ENCODE measurements at regions not wholly inside any gene's neighbourhood (a gene's known extent, or its start where the extent isn't known, plus 50 kb on each side); places are given as distances from the start of the nearest gene placed in this dataset.
"Not testable (repeated sequence)": the region's sequence is repeated elsewhere in the genome, so short reads cannot be mapped to it uniquely, and the experiment has no call there.

DNA sequence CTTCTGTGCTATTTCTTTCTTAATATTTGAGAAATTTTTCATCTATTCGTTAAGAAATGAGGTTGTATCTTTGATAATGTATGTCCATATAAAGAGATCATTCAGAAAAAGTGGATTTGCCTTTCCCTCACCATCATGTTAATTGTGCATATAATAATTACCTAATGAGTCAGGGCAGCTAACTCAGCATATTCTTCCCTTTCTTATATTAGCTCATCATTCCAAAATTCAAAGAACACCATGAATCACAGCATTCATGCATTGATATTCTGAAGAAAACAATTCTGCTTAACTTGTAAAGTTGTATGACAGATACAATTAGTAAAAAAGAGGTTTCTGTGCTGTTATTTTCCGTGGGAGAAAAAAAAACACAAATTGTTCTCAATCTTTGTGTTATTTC is 630.6 kb downstream of the TLE1 start:
- no peak for DNase-seq

- no peak for DNase-seq
These were observed 635.9 kb downstream of the TLE1 start for GRCh38 chr9:81053298-81054025.

DNA sequence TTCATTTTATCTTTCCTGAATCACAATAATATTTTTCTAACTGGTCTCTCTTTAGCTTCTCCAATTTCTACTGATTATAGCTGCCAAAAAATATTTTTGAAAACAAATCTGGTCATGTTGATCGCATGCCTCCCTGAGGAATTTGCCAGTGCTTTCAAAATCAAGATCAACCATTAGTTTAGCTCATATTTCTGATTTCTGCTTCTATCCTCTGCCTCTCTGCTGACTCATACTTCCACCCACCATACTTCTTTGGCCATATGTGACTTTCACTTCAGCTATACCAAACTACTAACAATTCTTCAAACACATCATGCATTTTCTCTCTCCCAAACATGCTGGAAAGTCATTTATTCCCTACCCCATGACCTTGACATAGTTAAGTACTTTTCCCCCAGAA is 636.5 kb downstream of the TLE1 start:
- DNase-seq = no peak

- no peak for DNase-seq
These were observed 642.1 kb downstream of the TLE1 start for GRCh38 chr9:81047280-81047679.

DNA sequence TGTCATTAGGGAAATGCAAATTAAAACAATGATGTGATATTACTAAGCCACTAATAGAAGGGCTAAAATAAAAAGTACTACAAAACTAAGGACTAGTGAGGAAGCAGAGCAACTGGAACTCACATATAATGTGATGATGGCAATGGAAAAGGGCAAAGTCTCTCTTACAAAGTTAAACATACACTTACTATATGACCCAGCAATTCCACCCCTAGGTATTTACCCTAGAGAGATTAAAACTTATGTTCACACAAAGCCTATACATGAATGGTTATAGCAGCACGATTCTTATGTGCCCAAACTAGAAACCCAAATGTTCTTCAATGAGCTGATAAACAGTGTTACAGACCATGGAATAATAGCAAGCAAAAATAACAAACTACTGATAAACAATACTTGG is 643.7 kb downstream of the TLE1 start:
- no peak for DNase-seq

DNA sequence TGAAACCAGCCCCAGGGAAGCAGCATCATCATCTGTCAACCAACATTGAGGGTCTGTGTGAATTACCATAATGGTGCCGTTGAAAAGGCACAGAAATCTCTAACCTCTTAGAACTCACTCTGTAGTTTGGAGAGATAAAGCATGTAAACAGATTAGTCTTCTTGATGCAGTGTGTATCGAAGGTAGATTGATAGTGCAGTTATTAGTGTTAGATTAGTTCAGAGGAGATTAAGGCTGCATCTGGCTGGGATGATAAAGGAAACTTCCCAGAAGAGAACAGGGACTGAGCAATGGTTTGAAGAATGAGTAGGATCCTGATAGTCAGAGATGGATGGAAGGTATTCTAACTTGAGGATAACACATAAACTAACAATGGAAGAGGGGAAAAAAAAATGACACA is 651.5 kb downstream of the TLE1 start:
- DNase-seq = no peak

- no peak for DNase-seq
These were observed 653.7 kb downstream of the TLE1 start for GRCh38 chr9:81035601-81036000.

DNA sequence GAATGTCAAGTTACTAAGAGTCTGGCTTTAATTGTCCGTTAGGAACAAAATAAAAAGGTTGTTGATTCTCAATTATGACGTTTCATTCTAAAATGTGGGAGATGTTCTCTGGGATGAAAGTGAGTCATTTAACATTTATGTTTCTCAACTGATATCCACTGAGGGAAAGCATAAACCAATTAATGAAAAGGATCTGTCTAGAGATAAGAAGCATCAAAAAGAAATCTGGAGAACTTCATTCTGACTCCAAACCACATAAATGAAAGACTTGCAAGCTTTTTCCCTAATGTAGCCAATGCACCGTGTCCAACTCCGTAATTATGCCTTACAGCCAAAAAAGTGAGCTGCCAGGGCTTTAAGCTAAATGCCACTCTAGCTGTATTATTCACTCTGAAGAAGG is 654.2 kb downstream of the TLE1 start:
- no peak for DNase-seq

- no peak for DNase-seq
These were observed 656.5 kb downstream of the TLE1 start for GRCh38 chr9:81032831-81033230.

- DNase-seq = no peak
These were observed 657.2 kb downstream of the TLE1 start for GRCh38 chr9:81032030-81032572.

DNA sequence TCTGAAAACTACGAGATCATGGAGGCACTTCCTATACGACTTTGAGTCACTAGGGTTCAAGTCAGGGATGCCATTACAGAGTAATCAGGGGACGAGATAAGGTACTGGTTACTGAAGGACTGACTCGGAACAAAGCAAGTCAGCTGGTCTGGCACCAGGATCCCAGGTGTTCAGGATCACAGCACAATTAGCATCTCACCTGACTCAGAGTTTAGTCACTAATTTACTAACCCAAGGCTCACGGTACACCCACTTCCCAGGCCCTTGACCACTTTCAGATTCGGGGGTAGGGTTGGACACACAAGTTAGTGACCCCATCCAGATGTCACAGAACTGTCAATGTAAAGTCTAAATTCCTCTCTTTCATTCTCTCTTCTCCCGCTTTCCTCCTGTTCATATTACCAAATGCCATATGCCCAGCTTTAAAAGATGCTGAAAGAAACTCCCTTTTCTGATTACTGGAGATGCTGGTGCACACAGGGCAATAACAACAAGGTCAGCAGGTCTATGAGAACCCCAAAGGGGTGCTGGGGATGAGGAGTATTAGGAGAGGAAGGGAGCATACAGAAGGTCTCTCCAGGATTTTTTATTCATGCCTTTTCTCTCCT is 657.8 kb downstream of the TLE1 start:
- DNase-seq = no peak

DNA sequence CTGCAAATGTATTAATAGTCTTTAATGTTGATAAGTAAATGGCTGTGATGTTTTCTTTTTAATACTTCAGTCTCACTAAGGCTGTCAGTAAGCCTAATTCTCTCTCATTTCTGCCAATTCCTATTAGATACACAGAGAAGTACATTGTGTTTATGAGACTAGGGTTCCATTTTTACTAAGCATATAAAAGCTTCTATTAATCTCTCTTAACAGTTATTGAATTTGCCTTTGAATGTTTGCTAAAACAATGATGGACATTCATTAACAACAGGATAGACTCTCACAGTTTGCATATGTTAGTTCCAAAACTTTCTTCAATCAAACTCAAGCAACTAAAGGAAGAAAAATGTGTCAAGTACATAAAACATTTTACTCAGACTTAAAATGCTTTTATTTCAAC is 659.3 kb downstream of the TLE1 start:
- DNase-seq = no peak

- no peak for DNase-seq
These were observed 660.8 kb downstream of the TLE1 start for GRCh38 chr9:81028504-81028903.

- no peak for DNase-seq
These were observed 667.2 kb downstream of the TLE1 start for GRCh38 chr9:81022177-81022576.

GRCh38 chr9:81014945-81015344 is 674.4 kb downstream of the TLE1 start:
- DNase-seq = not testable (repeated sequence)

GRCh38 chr9:81013191-81013590 is 676.2 kb downstream of the TLE1 start:
- DNase-seq = not testable (repeated sequence)

DNA sequence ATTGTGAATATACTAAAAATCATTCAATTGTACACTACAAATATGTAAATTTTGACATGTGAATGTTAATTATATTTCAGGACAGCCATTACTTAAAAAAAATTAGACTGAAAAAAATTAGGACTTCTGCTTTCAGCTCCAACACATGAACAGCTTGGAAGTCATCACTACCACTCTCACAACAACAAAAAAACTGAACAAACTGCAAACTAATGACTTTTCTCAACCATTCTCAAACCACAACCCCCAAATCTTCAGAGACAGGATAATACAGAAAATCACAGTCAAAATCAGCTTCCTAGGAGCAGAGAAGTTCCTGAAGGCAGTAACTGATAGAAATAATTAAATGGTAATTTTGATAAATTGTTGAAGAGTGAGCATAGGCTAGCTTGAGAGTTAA is 686.4 kb downstream of the TLE1 start:
- DNase-seq = no peak

GRCh38 chr9:81002242-81002641 is 687.1 kb downstream of the TLE1 start:
- no peak for DNase-seq

DNA sequence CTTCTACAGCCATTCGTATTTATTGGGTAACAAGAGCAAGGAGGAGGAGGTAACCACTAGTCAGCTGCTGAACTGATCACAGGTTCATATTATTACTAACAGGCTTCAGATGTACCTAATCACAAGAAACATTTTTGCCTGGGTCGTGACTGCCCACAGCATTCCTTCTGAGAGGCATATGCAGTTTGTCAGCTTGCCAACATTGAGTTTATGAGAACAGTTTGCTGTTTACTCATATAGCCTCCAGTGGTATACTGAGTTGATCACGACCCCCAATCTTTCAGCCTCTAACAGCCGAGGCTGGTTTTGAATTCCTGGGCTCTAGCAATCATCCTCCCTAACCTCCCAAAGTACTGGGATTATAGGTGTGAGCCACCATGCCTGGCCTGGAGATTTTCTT is 693.6 kb downstream of the TLE1 start:
- no peak for DNase-seq

GRCh38 chr9:80994892-80995291 is 694.5 kb downstream of the TLE1 start:
- DNase-seq = no peak

GRCh38 chr9:80985595-80985994 is 703.8 kb downstream of the TLE1 start:
- not testable (repeated sequence) for DNase-seq

DNA sequence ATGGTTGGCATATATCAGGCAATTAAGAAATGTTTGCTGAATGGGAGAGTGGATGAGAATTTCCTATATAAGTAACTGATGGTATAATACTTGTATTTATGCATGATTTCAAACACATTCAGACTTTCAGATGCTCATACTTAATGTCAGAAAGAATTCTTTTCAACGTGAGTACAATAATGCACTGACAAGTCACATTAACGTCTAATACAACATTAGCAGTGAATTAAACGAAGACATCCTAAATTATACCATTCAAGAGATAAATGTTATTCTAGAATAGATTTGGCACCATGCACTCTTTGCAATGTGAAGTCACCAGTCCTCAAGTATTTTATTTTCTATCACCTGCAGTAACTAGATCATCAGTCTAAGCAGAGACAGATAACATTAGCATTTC is 712.9 kb downstream of the TLE1 start:
- no peak for DNase-seq

- not testable (repeated sequence) for DNase-seq
These were observed 719.0 kb downstream of the TLE1 start for GRCh38 chr9:80970377-80970776.

- no peak for DNase-seq
These were observed 720.7 kb downstream of the TLE1 start for GRCh38 chr9:80968611-80969010.

GRCh38 chr9:80964914-80965313 is 724.4 kb downstream of the TLE1 start:
- DNase-seq = no peak
